ENCODE measurements at regions not wholly inside any gene's neighbourhood (a gene's known extent, or its start where the extent isn't known, plus 50 kb on each side); places are given as distances from the start of the nearest gene placed in this dataset.

DNA sequence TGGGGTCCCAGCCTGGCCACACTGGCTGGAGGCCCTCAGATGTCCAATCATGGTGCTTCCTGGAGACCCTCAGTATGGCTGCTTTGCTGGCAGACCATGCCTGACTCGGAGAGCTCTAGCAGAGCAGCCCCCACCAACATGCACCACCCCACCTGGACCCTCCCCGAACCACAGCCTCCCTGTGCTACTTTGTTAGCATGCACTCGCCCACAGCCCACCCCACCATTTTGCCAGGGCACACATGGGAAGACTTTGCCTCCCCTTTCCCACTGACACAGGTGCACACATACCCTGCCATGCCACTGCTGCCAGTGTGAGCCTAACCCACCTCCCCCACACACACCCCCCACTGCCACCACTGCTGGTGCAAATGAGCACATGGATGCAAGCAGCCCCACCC is 497.5 kb upstream of the PBX1 start:
- H3K4me1 Mint-ChIP-seq (ENCODE audit: low read depth) = no peaks in the 10 kb centered on the region
- no peaks in the 10 kb centered on the region for H3K27me3 Mint-ChIP-seq
- Histone ChIP-seq H3K4me1 (ENCODE audit: insufficient read depth, low read length) (no peaks in the 10 kb centered on the region), H3K36me3 (ENCODE audit: insufficient read depth, low read length) (no peaks in the 10 kb centered on the region), H3K27ac (ENCODE audit: low read depth in 1 of 2, low read length in 2 of 2) (no peak overlapping the region), H3K4me3 (ENCODE audit: low read length) (no peak overlapping the region), H3K9me3 (ENCODE audit: control insufficient read depth in 1 of 2, insufficient read depth in 1 of 2, low read length in 2 of 2) (peaks cover 0 to 8% of the 10 kb centered on the region in 2 experiments), H3K27me3 (ENCODE audit: control insufficient read depth in 1 of 2, insufficient read depth in 2 of 2, low read length in 2 of 2) (no peaks in the 10 kb centered on the region)
- no peak overlapping the region for H3K27ac Mint-ChIP-seq
- H3K36me3 Mint-ChIP-seq (ENCODE audit: low read depth) = no peaks in the 10 kb centered on the region
- no peak for ATAC-seq (ENCODE audit: poor library complexity)
- POLR2A ChIA-PET = no interaction called here
- CTCF ChIA-PET = no interaction called here
- DNase-seq = no peak
- H3K4me3 Mint-ChIP-seq = no peak overlapping the region
- intact Hi-C loops (cut with DNase I, micrococcal nuclease) = no loop called here
- TF ChIP-seq, protein P1, sequence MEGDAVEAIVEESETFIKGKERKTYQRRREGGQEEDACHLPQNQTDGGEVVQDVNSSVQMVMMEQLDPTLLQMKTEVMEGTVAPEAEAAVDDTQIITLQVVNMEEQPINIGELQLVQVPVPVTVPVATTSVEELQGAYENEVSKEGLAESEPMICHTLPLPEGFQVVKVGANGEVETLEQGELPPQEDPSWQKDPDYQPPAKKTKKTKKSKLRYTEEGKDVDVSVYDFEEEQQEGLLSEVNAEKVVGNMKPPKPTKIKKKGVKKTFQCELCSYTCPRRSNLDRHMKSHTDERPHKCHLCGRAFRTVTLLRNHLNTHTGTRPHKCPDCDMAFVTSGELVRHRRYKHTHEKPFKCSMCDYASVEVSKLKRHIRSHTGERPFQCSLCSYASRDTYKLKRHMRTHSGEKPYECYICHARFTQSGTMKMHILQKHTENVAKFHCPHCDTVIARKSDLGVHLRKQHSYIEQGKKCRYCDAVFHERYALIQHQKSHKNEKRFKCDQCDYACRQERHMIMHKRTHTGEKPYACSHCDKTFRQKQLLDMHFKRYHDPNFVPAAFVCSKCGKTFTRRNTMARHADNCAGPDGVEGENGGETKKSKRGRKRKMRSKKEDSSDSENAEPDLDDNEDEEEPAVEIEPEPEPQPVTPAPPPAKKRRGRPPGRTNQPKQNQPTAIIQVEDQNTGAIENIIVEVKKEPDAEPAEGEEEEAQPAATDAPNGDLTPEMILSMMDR (IDR thresholded peaks at IDR 0.05) = no peak
- H3K9me3 Mint-ChIP-seq = peaks cover 16% of the 10 kb centered on the region

DNA sequence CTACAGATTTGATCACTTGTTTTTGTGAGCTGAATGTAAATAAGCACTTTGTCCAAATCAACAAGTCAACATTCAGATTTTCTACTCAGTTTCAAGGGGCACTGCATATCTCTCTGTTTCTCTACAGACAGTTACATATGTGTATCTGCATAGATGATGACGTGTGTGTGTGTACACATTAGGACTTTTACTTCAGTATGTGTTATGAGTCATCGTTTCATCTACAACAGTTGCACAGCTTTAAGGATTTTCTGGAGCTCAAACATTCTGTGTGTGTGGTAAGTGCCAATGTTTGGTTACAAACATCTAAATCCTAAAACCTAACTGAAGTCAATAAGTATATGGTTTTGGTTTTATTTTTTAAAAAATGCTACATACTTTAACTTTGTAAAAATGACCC is 494.5 kb upstream of the PBX1 start:
- Histone ChIP-seq H3K27me3 (ENCODE audit: control insufficient read depth in 1 of 2, insufficient read depth in 2 of 2, low read length in 2 of 2) (no peaks in the 10 kb centered on the region), H3K4me1 (ENCODE audit: insufficient read depth, low read length) (no peaks in the 10 kb centered on the region), H3K9me3 (ENCODE audit: control insufficient read depth in 1 of 2, insufficient read depth in 1 of 2, low read length in 2 of 2) (peaks cover 0 to 8% of the 10 kb centered on the region in 2 experiments), H3K27ac (ENCODE audit: low read depth in 1 of 2, low read length in 2 of 2) (no peak overlapping the region), H3K4me3 (ENCODE audit: low read length) (no peak overlapping the region), H3K36me3 (ENCODE audit: insufficient read depth, low read length) (no peaks in the 10 kb centered on the region)
- H3K27ac Mint-ChIP-seq = no peak overlapping the region
- DNase-seq = no peak
- intact Hi-C loops (cut with DNase I, micrococcal nuclease) = no loop called here
- no peak for ATAC-seq (ENCODE audit: poor library complexity)
- TF ChIP-seq, protein P1 (IDR thresholded peaks at IDR 0.05) = no peak
- peaks cover 14% of the 10 kb centered on the region for H3K9me3 Mint-ChIP-seq
- no peaks in the 10 kb centered on the region for H3K27me3 Mint-ChIP-seq
- ChIA-PET CTCF (no interaction called here), POLR2A (no interaction called here)
- no peak overlapping the region for H3K4me3 Mint-ChIP-seq
- no peaks in the 10 kb centered on the region for H3K36me3 Mint-ChIP-seq (ENCODE audit: low read depth)
- H3K4me1 Mint-ChIP-seq (ENCODE audit: low read depth) = no peaks in the 10 kb centered on the region

DNA sequence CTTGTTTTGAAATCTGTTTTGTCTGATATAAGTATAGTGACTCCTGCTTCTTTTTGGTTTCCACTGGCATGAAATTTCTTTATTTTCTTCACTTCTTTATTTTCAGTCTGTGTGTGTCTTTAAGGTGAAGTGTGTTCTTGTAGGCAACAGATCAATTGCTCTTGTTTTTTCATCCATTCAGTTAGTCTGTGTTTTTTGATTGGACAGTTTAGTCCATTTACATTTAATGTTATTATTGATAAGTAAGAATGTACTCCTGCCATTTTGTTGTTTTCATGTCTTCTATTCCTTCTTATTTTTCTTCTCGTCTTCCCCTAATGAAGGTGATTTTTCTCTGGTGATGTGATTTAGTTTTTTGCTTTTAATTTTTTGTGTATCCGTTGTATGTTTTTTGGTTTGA is 487.7 kb upstream of the PBX1 start:
- TF ChIP-seq, protein P1 (IDR thresholded peaks at IDR 0.05) = no peak
- H3K27me3 ChIP-seq (ENCODE audit: control insufficient read depth in 1 of 2, insufficient read depth in 2 of 2, low read length in 2 of 2) = no peaks in the 10 kb centered on the region
- peaks cover 26% of the 10 kb centered on the region for H3K9me3 Mint-ChIP-seq
- ATAC-seq (ENCODE audit: poor library complexity) (no peak), DNase-seq (no peak)
- peaks cover 0 to 9% of the 10 kb centered on the region in 2 experiments for H3K9me3 ChIP-seq (ENCODE audit: control insufficient read depth in 1 of 2, insufficient read depth in 1 of 2, low read length in 2 of 2)
- H3K4me1 Mint-ChIP-seq (ENCODE audit: low read depth) = no peaks in the 10 kb centered on the region
- intact Hi-C loops (cut with DNase I, micrococcal nuclease) = no loop called here
- no peaks in the 10 kb centered on the region for H3K27me3 Mint-ChIP-seq
- H3K36me3 Mint-ChIP-seq (ENCODE audit: low read depth) = no peaks in the 10 kb centered on the region
- no peaks in the 10 kb centered on the region for H3K36me3 ChIP-seq (ENCODE audit: insufficient read depth, low read length)
- no peak overlapping the region for H3K27ac Mint-ChIP-seq
- H3K4me3 Mint-ChIP-seq = no peak overlapping the region
- H3K4me3 ChIP-seq (ENCODE audit: low read length) = no peak overlapping the region
- no peaks in the 10 kb centered on the region for H3K4me1 ChIP-seq (ENCODE audit: insufficient read depth, low read length)
- ChIA-PET CTCF (no interaction called here), POLR2A (no interaction called here)
- no peak overlapping the region for H3K27ac ChIP-seq (ENCODE audit: low read depth in 1 of 2, low read length in 2 of 2)
